ENCODE measurements at regions not wholly inside any gene's neighbourhood (a gene's known extent, or its start where the extent isn't known, plus 50 kb on each side); places are given as distances from the start of the nearest gene placed in this dataset.

GRCh38 chr17:70658840-70659239, 489.5 kb downstream of the KCNJ2 start:
- H3F3A ChIP-seq (ENCODE audit: low read depth) = no peaks in the 10 kb centered on the region
- H2AFZ ChIP-seq (ENCODE audit: low read length) = no peak overlapping the region
- no peaks in the 10 kb centered on the region for H3K9me2 ChIP-seq (replicated peaks; ENCODE audit: low read depth, low read length)
- TF ChIP-seq EZH2phosphoT487 (IDR thresholded peaks at IDR 0.05; ENCODE audit: borderline replicate concordance) = no peak
- TF ChIP-seq CTCF (conservative IDR thresholded peaks at IDR 0.05; ENCODE audit: low read length) = no peak
- H3K79me2 ChIP-seq (ENCODE audit: insufficient read depth, low read length) = no peaks in the 10 kb centered on the region
- H3K36me3 ChIP-seq (ENCODE audit: insufficient read depth, low read length) = no peaks in the 10 kb centered on the region
- H3K9me3 ChIP-seq (ENCODE audit: insufficient read depth, low read depth, low read length) = no peaks in the 10 kb centered on the region
- H3K27me3 ChIP-seq (ENCODE audit: insufficient read depth, low read length, poor library complexity, severe bottlenecking) = no peaks in the 10 kb centered on the region
- H3K4me2 ChIP-seq (ENCODE audit: low read depth, low read length, poor library complexity, severe bottlenecking) = no peak overlapping the region
- no peaks in the 10 kb centered on the region for H4K20me1 ChIP-seq (ENCODE audit: insufficient read depth, low read length, poor library complexity, severe bottlenecking)
- H3K9ac ChIP-seq (ENCODE audit: low read depth, low read length, poor library complexity, severe bottlenecking) = no peak overlapping the region
- H3K4me3 ChIP-seq (ENCODE audit: low read length, poor library complexity, severe bottlenecking) = no peak overlapping the region
- no peaks in the 10 kb centered on the region for H3K4me1 ChIP-seq (ENCODE audit: insufficient read depth, low read length, poor library complexity, severe bottlenecking)

GRCh38 chr17:70661342-70662222, 492.2 kb downstream of the KCNJ2 start:
- H3K9me3 ChIP-seq (ENCODE audit: insufficient read depth, low read depth, low read length) = no peaks in the 10 kb centered on the region
- H3K9ac ChIP-seq (ENCODE audit: low read depth, low read length, poor library complexity, severe bottlenecking) = no peak overlapping the region
- no peak overlapping the region for H3K4me2 ChIP-seq (ENCODE audit: low read depth, low read length, poor library complexity, severe bottlenecking)
- H3K79me2 ChIP-seq (ENCODE audit: insufficient read depth, low read length) = no peaks in the 10 kb centered on the region
- H4K20me1 ChIP-seq (ENCODE audit: insufficient read depth, low read length, poor library complexity, severe bottlenecking) = no peaks in the 10 kb centered on the region
- H3F3A ChIP-seq (ENCODE audit: low read depth) = no peaks in the 10 kb centered on the region
- H3K36me3 ChIP-seq (ENCODE audit: insufficient read depth, low read length) = no peaks in the 10 kb centered on the region
- H3K4me1 ChIP-seq (ENCODE audit: insufficient read depth, low read length, poor library complexity, severe bottlenecking) = no peaks in the 10 kb centered on the region
- no peaks in the 10 kb centered on the region for H3K27me3 ChIP-seq (ENCODE audit: insufficient read depth, low read length, poor library complexity, severe bottlenecking)
- no peak overlapping the region for H2AFZ ChIP-seq (ENCODE audit: low read length)
- H3K4me3 ChIP-seq (ENCODE audit: low read length, poor library complexity, severe bottlenecking) = no peak overlapping the region
- H3K9me2 ChIP-seq (replicated peaks; ENCODE audit: low read depth, low read length) = no peaks in the 10 kb centered on the region
- TF ChIP-seq CTCF (conservative IDR thresholded peaks at IDR 0.05; ENCODE audit: low read length) (no peak), EZH2phosphoT487 (IDR thresholded peaks at IDR 0.05; ENCODE audit: borderline replicate concordance) (no peak)

- Histone ChIP-seq H3K79me2 (ENCODE audit: insufficient read depth, low read length) (no peaks in the 10 kb centered on the region), H3K4me1 (ENCODE audit: insufficient read depth, low read length, poor library complexity, severe bottlenecking) (no peaks in the 10 kb centered on the region), H3K4me3 (ENCODE audit: low read length, poor library complexity, severe bottlenecking) (no peak overlapping the region), H3K9ac (ENCODE audit: low read depth, low read length, poor library complexity, severe bottlenecking) (no peak overlapping the region), H2AFZ (ENCODE audit: low read length) (no peak overlapping the region), H3K9me2 (replicated peaks; ENCODE audit: low read depth, low read length) (no peaks in the 10 kb centered on the region), H3K27me3 (ENCODE audit: insufficient read depth, low read length, poor library complexity, severe bottlenecking) (no peaks in the 10 kb centered on the region), H3K4me2 (ENCODE audit: low read depth, low read length, poor library complexity, severe bottlenecking) (no peak overlapping the region), H3F3A (ENCODE audit: low read depth) (no peaks in the 10 kb centered on the region), H3K9me3 (ENCODE audit: insufficient read depth, low read depth, low read length) (no peaks in the 10 kb centered on the region; the same call in 1 of the 2 replicates), H3K36me3 (ENCODE audit: insufficient read depth, low read length) (no peaks in the 10 kb centered on the region), H4K20me1 (ENCODE audit: insufficient read depth, low read length, poor library complexity, severe bottlenecking) (no peaks in the 10 kb centered on the region)
- no peak for TF ChIP-seq EZH2phosphoT487 (IDR thresholded peaks at IDR 0.05; ENCODE audit: borderline replicate concordance)
- no peak for TF ChIP-seq CTCF (conservative IDR thresholded peaks at IDR 0.05; ENCODE audit: low read length)
These were observed 499.1 kb downstream of the KCNJ2 start for GRCh38 chr17:70668276-70668937.

Measured in Loucy (cell line).